GM12878 (cell line): ENCODE measurements at regions not wholly inside any gene's neighbourhood (a gene's known extent, or its start where the extent isn't known, plus 50 kb on each side); places are given as distances from the start of the nearest gene placed in this dataset.

Source experiments
- ATAC-seq: fragments of 200-7000 bp; cut with Tn5 transposase; 3 replicates; pipeline ENCODE4 v1.9.1; 2020; ENCODE audit warnings: mild to moderate bottlenecking, moderate library complexity
- BruUV-seq: library from RNA; stranded (reverse); fragments of 400-500 nt; replicated peaks from 2 replicates; lab custom pipeline; 2021; lab: Mats Ljungman, UMichigan
- CTCF ChIA-PET: fragments of 300-600 bp; sonication (Branson Sonifier 250); formaldehyde crosslinking; extraction: SDS; loops from one replicate; lab custom pipeline; 2021; ENCODE audit warnings: inconsistent platforms; lab: Yijun Ruan, JAX
- POLR2A ChIA-PET: fragments of 350-600 bp; formaldehyde crosslinking; extraction: SDS; loops from one replicate; lab custom pipeline; 2021; ENCODE audit warnings: inconsistent platforms; lab: Charles Lee
- RAD21 ChIA-PET: fragments of 300-600 bp; sonication (Branson Sonifier 250); formaldehyde crosslinking; loops from one replicate; lab custom pipeline; 2023; ENCODE audit warnings: antibody characterized with exemption; ENCODE audit not compliant: unreplicated experiment; lab: Charles Lee
- SMC1A ChIA-PET: fragments of 300-600 bp; sonication (Branson Sonifier 250); formaldehyde crosslinking; loops from one replicate; lab custom pipeline; 2023; ENCODE audit not compliant: unreplicated experiment, uncharacterized antibody; lab: Charles Lee
- DNase-seq: peaks from one replicate; pipeline ENCODE4 v3.0.0-alpha.2; 2011; ENCODE audit warnings: low read depth, low spot score
- FAIRE-seq: peaks from 3 replicates; lab custom pipeline; 2011; peaks lifted over from hg19 to GRCh38; lab: Jason Lieb, UNC
- H2AFZ ChIP-seq: 2 replicates; pipeline ENCODE4 v1.6.0; 2011; ENCODE audit warnings: low read depth, low read length, control low read depth; ENCODE audit not compliant: control insufficient read depth
- H3K27ac ChIP-seq: 2 replicates; pipeline ENCODE4 v1.5.1; 2011; ENCODE audit warnings: control low read depth; ENCODE audit not compliant: control insufficient read depth, insufficient read depth
- H3K27me3 ChIP-seq, 2 experiments: replicated peaks in 1 of 2; 2 replicates each; pipeline versions ENCODE4 v1.6.0 to v1.6.1; 2011; ENCODE audit warnings: low read length in 1 of 2; ENCODE audit not compliant: control insufficient read depth in 2 of 2, insufficient read depth in 2 of 2
- H3K36me3 ChIP-seq, 2 experiments: 2 replicates each; pipeline ENCODE4 v1.5.1; 2011; ENCODE audit warnings: low read length in 1 of 2; ENCODE audit not compliant: control insufficient read depth in 2 of 2, insufficient read depth in 2 of 2
- H3K4me1 ChIP-seq: 2 replicates; pipeline ENCODE4 v1.6.1; 2011; ENCODE audit warnings: mild to moderate bottlenecking, low read length, moderate library complexity, mixed read lengths; ENCODE audit not compliant: control insufficient read depth, insufficient read depth
- H3K4me2 ChIP-seq: 2 replicates; pipeline ENCODE4 v1.6.0; 2011; ENCODE audit warnings: control low read depth; ENCODE audit not compliant: control insufficient read depth, insufficient read depth
- H3K4me3 ChIP-seq: fragments of 200-600 bp; sonication (generic); 2 replicates; pipeline ENCODE4 v1.5.1; 2016
- H3K79me2 ChIP-seq: 2 replicates; pipeline ENCODE4 v1.6.0; 2011; ENCODE audit warnings: low read length; ENCODE audit not compliant: control insufficient read depth, insufficient read depth
- H3K9ac ChIP-seq: 2 replicates; pipeline ENCODE4 v1.8.0; 2011; ENCODE audit warnings: low read length, control low read depth, mixed read lengths; ENCODE audit not compliant: control insufficient read depth, insufficient read depth
- H3K9me3 ChIP-seq: replicated peaks from 3 replicates; pipeline ENCODE4 v1.5.1; 2011; ENCODE audit warnings: mild to moderate bottlenecking, low read length; ENCODE audit not compliant: control insufficient read depth, insufficient read depth
- H4K20me1 ChIP-seq: 2 replicates; pipeline ENCODE4 v1.6.0; 2011; ENCODE audit not compliant: control insufficient read depth, insufficient read depth
- ATF2 ChIP-seq: IDR thresholded peaks from 2 replicates; pipeline ENCODE4 v1.6.1; 2012; ENCODE audit warnings: low read length, inconsistent platforms
- BHLHE40 ChIP-seq, 2 experiments: fragments of 450-650 bp in 1 of 2; IDR thresholded peaks; 2 replicates each; pipeline ENCODE4 v1.6.1; 2011 to 2017; ENCODE audit warnings: low read depth in 2 of 2, borderline replicate concordance in 1 of 2, improper control_type of control experiment in 1 of 2, low read length in 1 of 2, mild to moderate bottlenecking in 1 of 2
- BMI1 ChIP-seq: fragments of 450-650 bp; IDR thresholded peaks from 2 replicates; pipeline ENCODE4 v1.6.1; 2016; ENCODE audit warnings: mild to moderate bottlenecking, moderate library complexity, borderline replicate concordance
- CBX3 ChIP-seq: fragments of 200-600 bp; sonication (generic); IDR thresholded peaks from 2 replicates; pipeline ENCODE4 v1.6.1; 2016; ENCODE audit warnings: low read depth, borderline replicate concordance
- ETV6 ChIP-seq, 2 experiments: fragments of 450-650 bp in 1 of 2; IDR thresholded peaks in 1 of 2; conservative IDR thresholded peaks in 1 of 2; 2 replicates each; pipeline ENCODE4 v1.6.1; 2014; ENCODE audit warnings: antibody characterized with exemption in 1 of 2, borderline replicate concordance in 1 of 2, low read depth in 1 of 2, mild to moderate bottlenecking in 1 of 2, moderate library complexity in 1 of 2
- HDAC6 ChIP-seq: fragments of 200-600 bp; sonication (generic); IDR thresholded peaks from one replicate; pipeline ENCODE4 v1.8.0; 2017; ENCODE audit warnings: antibody characterized with exemption; ENCODE audit not compliant: unreplicated experiment
- IRF4 ChIP-seq: IDR thresholded peaks from 2 replicates; pipeline ENCODE4 v1.6.1; 2011; ENCODE audit warnings: low read depth, low read length
- IRF5 ChIP-seq: fragments of 450-650 bp; IDR thresholded peaks from 2 replicates; pipeline ENCODE4 v1.6.1; 2017; ENCODE audit warnings: borderline replicate concordance
- JUND ChIP-seq: IDR thresholded peaks from 2 replicates; pipeline ENCODE4 v1.6.1; 2012; ENCODE audit warnings: low read depth, mild to moderate bottlenecking, low read length, improper control_type of control experiment, moderate library complexity
- KLF5 ChIP-seq: fragments of 450-650 bp; IDR thresholded peaks from 2 replicates; pipeline ENCODE4 v1.6.1; 2014; ENCODE audit warnings: mild to moderate bottlenecking; ENCODE audit not compliant: partially characterized antibody
- MYB ChIP-seq: fragments of 150-350 bp; IDR thresholded peaks from 2 replicates; pipeline ENCODE4 v1.6.1; 2014; ENCODE audit warnings: mild to moderate bottlenecking, low read depth, low read length, borderline replicate concordance
- NBN ChIP-seq: fragments of 450-650 bp; IDR thresholded peaks from 2 replicates; pipeline ENCODE4 v1.6.1; 2016
- PKNOX1 ChIP-seq: fragments of 450-650 bp; IDR thresholded peaks from 2 replicates; pipeline ENCODE4 v1.6.1; 2016; ENCODE audit warnings: mild to moderate bottlenecking
- POU2F2 ChIP-seq: IDR thresholded peaks from 3 replicates; pipeline ENCODE4 v1.6.1; 2011; ENCODE audit warnings: low read depth, mild to moderate bottlenecking, low read length, borderline replicate concordance
- RAD51 ChIP-seq: fragments of 450-650 bp; IDR thresholded peaks from 2 replicates; pipeline ENCODE4 v1.6.1; 2016; ENCODE audit warnings: moderate library complexity, mild to moderate bottlenecking, inconsistent platforms
- SMAD5 ChIP-seq: IDR thresholded peaks from 2 replicates; pipeline ENCODE4 v1.6.1; 2016; ENCODE audit warnings: antibody characterized with exemption, low read depth
- SREBF1 ChIP-seq: IDR thresholded peaks from 2 replicates; pipeline ENCODE4 v1.6.1; 2012; ENCODE audit warnings: mild to moderate bottlenecking, low read length
- SUZ12 ChIP-seq: fragments of 200-600 bp; sonication (generic); IDR thresholded peaks from one replicate; pipeline ENCODE4 v1.6.1; 2018; ENCODE audit warnings: antibody characterized with exemption, mild to moderate bottlenecking; ENCODE audit not compliant: unreplicated experiment
- ZSCAN29 ChIP-seq: fragments of 450-650 bp; IDR thresholded peaks from 2 replicates; pipeline ENCODE4 v1.6.1; 2017; ENCODE audit warnings: mild to moderate bottlenecking, moderate library complexity
- WGBS: methylation state at CpG from one replicate; pipeline ENCODE4 v1.1.6; 2016; ENCODE audit warnings: low lambda C conversion rate; ENCODE audit not compliant: insufficient replicate concordance, insufficient coverage; ENCODE audit errors: missing lambda C conversion rate; 5-methylcytosine and 5-hydroxymethylcytosine counted together
- in situ Hi-C: fragments of 300-500 bp; cut with MboI; formaldehyde crosslinking; loops from 9 replicates; pipeline ENCODE4 v1.14.3; 2018; ENCODE audit warnings: mixed read lengths
- intact Hi-C: fragments of 100-400 bp; cut with micrococcal nuclease; formaldehyde crosslinking; loops from one replicate; pipeline ENCODE4 v1.14.2; 2022; ENCODE audit not compliant: unreplicated experiment

GRCh38 chrX:21156632-21157031, 217.6 kb upstream of the CNKSR2 start:
- Histone ChIP-seq H3K79me2 (no peaks in the 10 kb centered on the region), H3K27ac (no peak overlapping the region), H3K9ac (no peak overlapping the region), H3K27me3 (no peaks in the 10 kb centered on the region), H3K4me2 (no peak overlapping the region), H4K20me1 (no peaks in the 10 kb centered on the region), H2AFZ (no peak overlapping the region), H3K4me1 (no peaks in the 10 kb centered on the region), H3K36me3 (no peaks in the 10 kb centered on the region), H3K4me3 (no peak overlapping the region), H3K9me3 (no peaks in the 10 kb centered on the region)
- RAD21 ChIA-PET = no interaction called here
- POLR2A ChIA-PET = no interaction called here
- CTCF ChIA-PET = no interaction called here
- 15% methylated on average over 1 of the region's 1 CpG for WGBS
- intact Hi-C loops (no loop called here), in situ Hi-C loops (no loop called here)
- DNase-seq (no peak), FAIRE-seq (no peak), ATAC-seq (no peak)
- no TSS peak for BruUV-seq
- SMC1A ChIA-PET = no interaction called here
- no peak for TF ChIP-seq IRF5
- no peak for TF ChIP-seq POU2F2
- TF ChIP-seq SUZ12 = no peak
- no peak for TF ChIP-seq RAD51
- TF ChIP-seq PKNOX1 = no peak
- no peak for TF ChIP-seq MYB
- TF ChIP-seq SREBF1 = no peak
- TF ChIP-seq BHLHE40 (IDR thresholded peaks at IDR 0.05; ENCODE audit: borderline replicate concordance in 1 of 2, low read depth in 2 of 2, low read length in 1 of 2) = no peak
- TF ChIP-seq BMI1 = no peak
- TF ChIP-seq ETV6 (conservative IDR thresholded peaks at IDR 0.05 in 1 of 2, IDR thresholded peaks at IDR 0.05 in 1 of 2; ENCODE audit: borderline replicate concordance in 1 of 2, low read depth in 1 of 2) = no peak
- TF ChIP-seq ZSCAN29 = no peak
- TF ChIP-seq HDAC6 = no peak
- no peak for TF ChIP-seq CBX3
- TF ChIP-seq IRF4 = no peak
- no peak for TF ChIP-seq KLF5
- no peak for TF ChIP-seq NBN
- no peak for TF ChIP-seq ATF2
- TF ChIP-seq JUND = no peak
- no peak for TF ChIP-seq SMAD5
